NB4 (cell line): ENCODE measurements at regions not wholly inside any gene's neighbourhood (a gene's known extent, or its start where the extent isn't known, plus 50 kb on each side); places are given as distances from the start of the nearest gene placed in this dataset.
"Not testable (repeated sequence)": the region's sequence is repeated elsewhere in the genome, so short reads cannot be mapped to it uniquely, and the experiment has no call there.

Source experiments
- DNase-seq: peaks from one replicate; pipeline ENCODE4 v3.0.0; 2010; ENCODE audit warnings: low read depth
- H3K4me3 ChIP-seq: one replicate; pipeline ENCODE4 v1.5.1; 2011; ENCODE audit warnings: mild to moderate bottlenecking, low read depth, low read length, moderate library complexity
- CTCF ChIP-seq: IDR thresholded peaks from one replicate; pipeline ENCODE4 v1.5.1; 2012; ENCODE audit warnings: low read depth, low read length
- MAX ChIP-seq: IDR thresholded peaks from 2 replicates; pipeline ENCODE4 v1.6.1; 2011; ENCODE audit warnings: low read depth, low read length
- MYC ChIP-seq: IDR thresholded peaks from 2 replicates; pipeline ENCODE4 v1.6.1; 2011; ENCODE audit warnings: low read depth, low read length
- POLR2A ChIP-seq: IDR thresholded peaks from 2 replicates; pipeline ENCODE4 v1.6.1; 2011; ENCODE audit warnings: mild to moderate bottlenecking; ENCODE audit not compliant: insufficient read length; ENCODE audit errors: extremely low read depth

DNA sequence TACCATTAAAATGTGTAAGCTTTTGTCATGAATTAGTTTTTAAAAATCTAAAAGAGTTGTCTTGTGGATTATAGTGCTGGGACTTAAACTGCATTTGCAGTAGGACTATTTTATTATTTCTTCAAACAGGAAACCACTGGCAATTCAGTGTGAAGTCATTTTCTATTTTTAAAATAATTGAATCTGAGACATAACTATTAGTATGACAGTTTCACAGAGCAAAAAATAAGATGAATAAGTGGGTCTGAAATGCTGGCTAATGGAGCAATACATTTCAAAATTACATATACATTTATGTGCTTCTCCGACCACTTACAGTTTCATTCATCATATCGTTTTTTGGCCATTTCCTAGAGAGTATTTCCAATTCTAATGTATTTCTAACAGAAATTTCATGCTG is 75.3 kb upstream of the RAPGEF2 start:
- H3K4me3 ChIP-seq: no peak overlapping the region
- TF ChIP-seq MAX (no peak), CTCF (no peak), MYC (no peak), POLR2A (no peak)
- DNase-seq: no peak

DNA sequence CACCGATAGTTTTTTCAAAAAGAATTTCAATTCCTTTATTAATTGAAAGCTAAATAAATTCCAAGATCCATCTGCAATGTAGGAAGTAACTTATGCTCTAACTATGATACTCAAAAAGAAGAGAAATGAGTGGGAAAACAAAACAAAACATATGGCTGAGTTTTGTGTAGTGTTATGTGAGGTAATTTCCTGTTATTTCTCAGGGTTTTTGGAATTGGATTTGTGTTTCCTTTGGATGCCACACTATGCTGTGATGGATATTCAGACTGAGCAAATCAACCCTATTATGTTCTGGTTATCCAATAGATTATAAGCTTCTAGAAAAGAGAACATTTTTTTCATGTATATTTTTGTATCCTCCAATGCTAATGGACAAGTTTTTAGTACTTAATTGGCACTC is 73.4 kb upstream of the RAPGEF2 start:
- DNase-seq: no peak
- no peak for TF ChIP-seq POLR2A
- no peak for TF ChIP-seq CTCF
- TF ChIP-seq MAX: no peak
- no peak for TF ChIP-seq MYC
- no peak overlapping the region for H3K4me3 ChIP-seq

DNA sequence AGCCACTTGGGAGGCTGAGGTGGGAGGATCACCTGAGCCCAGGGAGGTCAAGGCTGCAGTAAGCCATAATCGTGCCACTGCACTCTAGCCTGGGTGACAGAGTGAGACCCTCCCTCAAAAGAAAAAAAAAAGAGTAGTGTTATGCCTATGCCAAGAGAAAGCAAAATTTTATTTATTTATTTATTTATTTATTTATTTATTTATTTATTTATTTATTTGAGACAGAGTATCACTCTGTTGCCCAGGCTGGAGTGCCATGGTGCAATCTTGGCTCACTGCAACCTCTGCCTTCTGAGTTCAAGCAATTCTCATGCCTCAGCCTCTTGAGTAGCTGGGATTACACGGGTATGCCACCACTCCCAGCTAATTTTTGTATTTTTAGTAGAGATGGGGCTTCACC is 72.6 kb upstream of the RAPGEF2 start:
- not testable (repeated sequence) for DNase-seq, H3K4me3 ChIP-seq

- H3K4me3 ChIP-seq: no peak overlapping the region
- TF ChIP-seq MAX: no peak
- TF ChIP-seq CTCF: no peak
- TF ChIP-seq POLR2A: no peak
- TF ChIP-seq MYC: no peak
- DNase-seq: no peak
Observed at GRCh38 chr4:159035570-159035969, 67.3 kb upstream of the RAPGEF2 start.

DNA sequence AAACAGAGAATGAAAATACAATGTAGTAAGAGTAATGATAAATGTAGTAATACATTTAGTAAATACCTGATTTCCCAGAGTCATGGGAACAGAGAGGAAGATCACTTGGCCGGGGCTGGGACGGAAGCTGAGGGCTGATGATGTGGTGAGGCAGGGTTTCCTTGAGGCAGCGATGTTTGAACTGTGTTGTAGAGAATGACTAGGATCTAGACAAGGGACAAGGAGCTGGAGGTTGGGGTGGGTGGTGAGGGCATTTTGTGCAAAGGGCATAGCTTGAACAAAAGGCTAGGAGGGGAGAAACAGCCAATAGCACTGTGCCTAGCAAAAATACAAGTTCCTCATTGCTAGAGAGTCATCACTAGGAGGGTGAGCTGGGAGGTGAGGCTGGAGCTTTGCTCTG is 64.3 kb upstream of the RAPGEF2 start:
- TF ChIP-seq MAX (no peak), CTCF (no peak), MYC (no peak), POLR2A (no peak)
- H3K4me3 ChIP-seq: no peak overlapping the region
- no peak for DNase-seq

GRCh38 chr4:159041054-159042034 is 61.5 kb upstream of the RAPGEF2 start:
- no peak overlapping the region for H3K4me3 ChIP-seq
- no peak for DNase-seq
- TF ChIP-seq POLR2A (no peak), MYC (no peak), CTCF (no peak), MAX (no peak)
